Upper lobe of left lung (tissue), 6 donors: ENCODE measurements at regions not wholly inside any gene's neighbourhood (a gene's known extent, or its start where the extent isn't known, plus 50 kb on each side); places are given as distances from the start of the nearest gene placed in this dataset.

ENCODE experiments used
- ATAC-seq, 2 donors: fragments of 200-7000 bp; cut with Tn5 transposase; one replicate each; pipeline ENCODE4 v1.9.1; 2022; ENCODE audit warnings: mild to moderate bottlenecking in 2 of 2, moderate library complexity in 2 of 2; ENCODE audit not compliant: low FRiP score in 2 of 2
- DNase-seq, 2 donors: peaks; one replicate each; pipeline ENCODE4 v3.0.0-alpha.2; 2019 to 2020
- H3K27ac ChIP-seq, 4 donors: fragments of 200-600 bp; sonication (generic); one replicate each; pipeline ENCODE4 v1.5.1; 2016 to 2019
- H3K27me3 ChIP-seq, 4 donors: fragments of 200-600 bp; sonication (generic); one replicate each; pipeline ENCODE4 v1.5.1; 2017 to 2019
- H3K36me3 ChIP-seq, 4 donors: fragments of 200-600 bp; sonication (generic); one replicate each; pipeline ENCODE4 v1.5.1; 2016 to 2019
- H3K4me1 ChIP-seq, 4 donors: fragments of 200-600 bp; sonication (generic); one replicate each; pipeline ENCODE4 v1.5.1; 2018 to 2019
- H3K4me3 ChIP-seq, 4 donors: fragments of 200-600 bp; sonication (generic); one replicate each; pipeline ENCODE4 v1.5.1; 2017 to 2019; ENCODE audit warnings: mild to moderate bottlenecking in 2 of 4, moderate library complexity in 1 of 4
- H3K9me3 ChIP-seq, 4 donors: fragments of 200-600 bp; sonication (generic); one replicate each; pipeline ENCODE4 v1.5.1; 2018 to 2019
- CTCF ChIP-seq, 6 experiments: fragments of 450-650 bp in 4 of 6; fragments of 200-600 bp in 2 of 6; sonication (generic) in 2 of 6; IDR thresholded peaks; one replicate each; pipeline ENCODE4 v1.5.1; 2016 to 2019; ENCODE audit warnings: antibody characterized with exemption in 6 of 6
- EP300 ChIP-seq, 4 donors: sonication (generic); formaldehyde crosslinking; IDR thresholded peaks; one replicate each; pipeline ENCODE4 v1.5.1; 2017; ENCODE audit warnings: antibody characterized with exemption in 4 of 4, control low read depth in 2 of 4
- POLR2A ChIP-seq, 4 donors: fragments of 450-650 bp; IDR thresholded peaks; one replicate each; pipeline ENCODE4 v1.5.1; 2016 to 2017; ENCODE audit warnings: antibody characterized with exemption in 4 of 4, mild to moderate bottlenecking in 2 of 4
- POLR2AphosphoS5 ChIP-seq, 2 donors: sonication (generic); formaldehyde crosslinking; IDR thresholded peaks; one replicate each; pipeline ENCODE4 v1.5.1; 2017; ENCODE audit warnings: antibody characterized with exemption in 2 of 2
- WGBS, 2 donors: methylation state at CpG; one replicate each; pipeline ENCODE4 v1.1.5; 2017 to 2018; 5-methylcytosine and 5-hydroxymethylcytosine counted together
- donor health status: DM: no; HTN: no; CAD: no; lungs with moderate emphysema.
- donor health status: DM: no; HTN: yes; CAD: no; lungs with severe emphysema.

- no peak for DNase-seq
- no peaks in the 10 kb centered on the region for H3K9me3 ChIP-seq
- WGBS, 2 donors, result 85 to 88% methylated on average over 1 to 2 of the region's 2 CpGs
- no peak overlapping the region for H3K4me3 ChIP-seq
- TF ChIP-seq POLR2A (IDR thresholded peaks at IDR 0.05), result no peak
- TF ChIP-seq EP300 (IDR thresholded peaks at IDR 0.05), result no peak
- TF ChIP-seq POLR2AphosphoS5 (IDR thresholded peaks at IDR 0.05), result no peak
- no peak for TF ChIP-seq CTCF (IDR thresholded peaks at IDR 0.05)
- ATAC-seq, result no peak
- no peak overlapping the region for H3K27ac ChIP-seq
- H3K36me3 ChIP-seq, result peaks cover 0 to 60% (median 21%) of the 10 kb centered on the region in 4 donors
- no peaks in the 10 kb centered on the region for H3K27me3 ChIP-seq
- H3K4me1 ChIP-seq, result peaks cover 0 to 2% (median 0%) of the 10 kb centered on the region in 4 donors
Measured at GRCh38 chr7:149595541-149595940, 97.9 kb upstream of the ZNF746 start.

- H3K27me3 ChIP-seq, result no peaks in the 10 kb centered on the region
- TF ChIP-seq CTCF (IDR thresholded peaks at IDR 0.05), result no peak
- no peak for TF ChIP-seq POLR2A (IDR thresholded peaks at IDR 0.05)
- TF ChIP-seq POLR2AphosphoS5 (IDR thresholded peaks at IDR 0.05), result no peak
- no peak for TF ChIP-seq EP300 (IDR thresholded peaks at IDR 0.05)
- WGBS, 2 donors, result 88 to 97% methylated on average over 4 of the region's 4 CpGs
- H3K4me1 ChIP-seq, result peaks cover 0 to 2% (median 0%) of the 10 kb centered on the region in 4 donors
- H3K4me3 ChIP-seq, result no peak overlapping the region
- peaks cover 3 to 60% (median 21%) of the 10 kb centered on the region in 4 donors for H3K36me3 ChIP-seq
- no peak overlapping the region for H3K27ac ChIP-seq
- no peaks in the 10 kb centered on the region for H3K9me3 ChIP-seq
- ATAC-seq (no peak), DNase-seq (no peak)
Measured at GRCh38 chr7:149595078-149595477, 97.5 kb upstream of the ZNF746 start.

- Histone ChIP-seq H3K9me3 (no peaks in the 10 kb centered on the region), H3K27me3 (no peaks in the 10 kb centered on the region), H3K4me1 (no peaks in the 10 kb centered on the region), H3K36me3 (peaks cover 3 to 76% (median 41%) of the 10 kb centered on the region in 4 donors), H3K27ac (no peak overlapping the region), H3K4me3 (no peak overlapping the region)
- TF ChIP-seq POLR2A (IDR thresholded peaks at IDR 0.05) (no peak), EP300 (IDR thresholded peaks at IDR 0.05) (no peak), POLR2AphosphoS5 (IDR thresholded peaks at IDR 0.05) (no peak), CTCF (IDR thresholded peaks at IDR 0.05) (no peak)
- no peak for DNase-seq
- WGBS, 2 donors, result 95 to 100% methylated on average over 1 of the region's 1 CpG
- ATAC-seq, result no peak
Measured at GRCh38 chr7:149588930-149589329, 91.3 kb upstream of the ZNF746 start.

GRCh38 chr7:149586646-149587645 lies 89.3 kb upstream of the ZNF746 start:
- 91 to 95% methylated on average over 10 of the region's 10 CpGs for WGBS, 2 donors
- H3K4me1 ChIP-seq, result no peaks in the 10 kb centered on the region
- H3K4me3 ChIP-seq, result no peak overlapping the region
- ATAC-seq, result no peak
- TF ChIP-seq EP300 (IDR thresholded peaks at IDR 0.05) (no peak), CTCF (IDR thresholded peaks at IDR 0.05) (no peak), POLR2A (IDR thresholded peaks at IDR 0.05) (no peak), POLR2AphosphoS5 (IDR thresholded peaks at IDR 0.05) (no peak)
- no peaks in the 10 kb centered on the region for H3K9me3 ChIP-seq
- DNase-seq, result no peak
- H3K36me3 ChIP-seq, result peaks cover 3 to 68% (median 45%) of the 10 kb centered on the region in 4 donors
- no peaks in the 10 kb centered on the region for H3K27me3 ChIP-seq
- no peak overlapping the region for H3K27ac ChIP-seq
